ENCODE measurements at regions not wholly inside any gene's neighbourhood (a gene's known extent, or its start where the extent isn't known, plus 50 kb on each side); places are given as distances from the start of the nearest gene placed in this dataset.

DNA sequence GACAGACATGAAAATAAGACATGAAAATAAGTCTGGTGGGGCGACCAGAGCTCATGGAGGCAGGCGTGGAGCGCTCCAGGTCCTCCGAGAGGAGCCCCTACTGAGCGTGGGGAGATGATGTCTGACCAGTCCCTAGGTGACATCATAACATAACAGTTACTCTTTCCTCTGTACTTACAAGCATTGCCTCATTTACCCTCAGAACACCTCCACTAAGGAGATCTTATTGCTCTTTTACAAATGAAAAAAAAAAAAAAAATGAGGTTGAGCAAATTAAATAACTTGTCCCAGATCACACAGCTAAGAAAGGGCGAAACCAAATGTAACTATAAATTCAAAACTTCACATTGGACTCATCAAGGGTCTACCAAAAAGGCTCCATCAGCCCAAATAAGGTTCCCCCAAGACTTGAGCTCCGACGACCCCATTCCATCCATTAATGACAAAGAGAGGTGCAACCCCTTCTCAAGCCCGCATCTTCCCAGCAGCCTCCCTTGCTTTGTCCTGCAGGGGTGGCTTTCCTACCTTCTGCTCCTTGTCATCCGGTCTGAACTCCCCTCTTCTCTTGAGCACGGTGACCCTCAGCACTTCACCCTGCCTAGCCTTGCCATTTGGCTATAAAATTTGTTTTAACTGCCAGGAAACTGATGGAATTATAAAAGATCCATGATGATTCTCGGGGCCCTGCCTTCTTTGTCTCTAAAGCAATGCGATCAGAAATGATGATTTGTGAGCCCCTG is 246.7 kb downstream of the DHX15 start:
- H2AFZ ChIP-seq (ENCODE audit: low read depth, low read length): no peak overlapping the region
- ChIA-PET CTCF (no interaction called here), POLR2A (no interaction called here)
- no peak overlapping the region for H3K27ac ChIP-seq (ENCODE audit: insufficient read depth, low read depth, low read length)
- intact Hi-C loops (cut with micrococcal nuclease) (no loop called here), dilution Hi-C loops (cut with MboI; ENCODE audit: extremely low pct_ligation_motif_present, low sequenced_read_pairs) (no loop called here)
- H3K4me3 ChIP-seq (replicated peaks in 1 of 3; ENCODE audit: insufficient read depth in 1 of 3, low read depth in 1 of 3, low read length in 3 of 3): no peak overlapping the region
- H3K4me1 ChIP-seq (ENCODE audit: control insufficient read depth, extremely low read depth, insufficient read depth, low read length): no peaks in the 10 kb centered on the region
- no peak overlapping the region for H3K9ac ChIP-seq (replicated peaks; ENCODE audit: extremely low read depth, insufficient read depth, low read length)
- H3K4me2 ChIP-seq (ENCODE audit: insufficient read depth, low read length): no peak overlapping the region
- TF ChIP-seq GATA2 (IDR thresholded peaks at IDR 0.05; ENCODE audit: insufficient read depth, insufficient read length, low read depth, low read length) (no peak), EZH2 (IDR thresholded peaks at IDR 0.05; ENCODE audit: borderline replicate concordance, low read depth, low read length, severe bottlenecking) (no peak), MYC (IDR thresholded peaks at IDR 0.05; ENCODE audit: low read depth, low read length) (no peak), POLR2AphosphoS5 (IDR thresholded peaks at IDR 0.05; ENCODE audit: insufficient read depth, low read depth, low read length) (no peak), FOS (IDR thresholded peaks at IDR 0.05; ENCODE audit: borderline replicate concordance, insufficient read depth, low read length) (no peak), JUN (IDR thresholded peaks at IDR 0.05; ENCODE audit: borderline replicate concordance, insufficient read depth, insufficient read length, low read depth) (no peak), POLR2A (IDR thresholded peaks at IDR 0.05; ENCODE audit: low read depth, low read length) (no peak)
- TF ChIP-seq, protein P1, sequence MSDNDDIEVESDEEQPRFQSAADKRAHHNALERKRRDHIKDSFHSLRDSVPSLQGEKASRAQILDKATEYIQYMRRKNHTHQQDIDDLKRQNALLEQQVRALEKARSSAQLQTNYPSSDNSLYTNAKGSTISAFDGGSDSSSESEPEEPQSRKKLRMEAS (IDR thresholded peaks at IDR 0.05; ENCODE audit: insufficient read depth, insufficient read length): no peak
- DNase-seq (ENCODE audit: low read depth, low spot score) (no peak), FAIRE-seq (no peak)
- H3K79me2 ChIP-seq (ENCODE audit: control insufficient read depth, insufficient read depth, low read length): no peaks in the 10 kb centered on the region
- no peaks in the 10 kb centered on the region for H3K9me3 ChIP-seq (replicated peaks; ENCODE audit: control insufficient read depth, insufficient read depth, low read length)
- H3K27me3 ChIP-seq (ENCODE audit: control insufficient read depth in 2 of 2, insufficient read depth in 2 of 2, low read length in 2 of 2): no peaks in the 10 kb centered on the region
- H3K9me1 ChIP-seq (replicated peaks; ENCODE audit: control insufficient read depth, extremely low read depth, insufficient read depth, low read length): no peaks in the 10 kb centered on the region
- no peaks in the 10 kb centered on the region for H3K36me3 ChIP-seq (ENCODE audit: control insufficient read depth in 2 of 2, extremely low read depth in 1 of 2, insufficient read depth in 2 of 2, low read length in 2 of 2)
- BruUV-seq (replicated peaks): no TSS peak
- H4K20me1 ChIP-seq (replicated peaks; ENCODE audit: control insufficient read depth, extremely low read depth, insufficient read depth, low read length): no peaks in the 10 kb centered on the region

DNA sequence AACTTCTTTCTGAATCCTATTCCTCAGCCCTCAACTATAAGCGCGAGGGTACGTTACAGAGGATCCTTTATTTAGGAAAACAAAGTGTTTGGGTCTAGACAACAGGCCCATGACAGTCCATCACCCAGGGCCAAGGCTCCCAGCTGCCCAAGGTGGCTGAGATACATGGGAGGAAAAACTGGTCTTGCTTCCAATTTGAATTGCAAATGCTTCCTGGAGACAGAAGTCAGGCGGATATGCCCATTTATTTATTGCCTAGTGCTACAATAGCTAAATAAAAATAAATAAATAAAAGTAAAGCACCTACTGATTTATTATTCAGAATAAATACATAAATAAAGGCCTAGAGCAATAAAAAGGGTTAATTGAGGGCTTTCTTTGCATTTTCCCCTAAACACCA is 248.7 kb downstream of the DHX15 start:
- POLR2A ChIA-PET: no interaction called here
- Histone ChIP-seq H3K27ac (ENCODE audit: insufficient read depth, low read depth, low read length) (no peak overlapping the region), H4K20me1 (replicated peaks; ENCODE audit: control insufficient read depth, extremely low read depth, insufficient read depth, low read length) (no peaks in the 10 kb centered on the region), H2AFZ (ENCODE audit: low read depth, low read length) (no peak overlapping the region), H3K9ac (replicated peaks; ENCODE audit: extremely low read depth, insufficient read depth, low read length) (no peak overlapping the region), H3K27me3 (ENCODE audit: control insufficient read depth in 2 of 2, insufficient read depth in 2 of 2, low read length in 2 of 2) (no peaks in the 10 kb centered on the region), H3K79me2 (ENCODE audit: control insufficient read depth, insufficient read depth, low read length) (no peaks in the 10 kb centered on the region), H3K36me3 (ENCODE audit: control insufficient read depth in 2 of 2, extremely low read depth in 1 of 2, insufficient read depth in 2 of 2, low read length in 2 of 2) (no peaks in the 10 kb centered on the region), H3K4me1 (ENCODE audit: control insufficient read depth, extremely low read depth, insufficient read depth, low read length) (no peaks in the 10 kb centered on the region), H3K9me3 (replicated peaks; ENCODE audit: control insufficient read depth, insufficient read depth, low read length) (no peaks in the 10 kb centered on the region), H3K4me3 (replicated peaks in 1 of 3; ENCODE audit: insufficient read depth in 1 of 3, low read depth in 1 of 3, low read length in 3 of 3) (no peak overlapping the region), H3K9me1 (replicated peaks; ENCODE audit: control insufficient read depth, extremely low read depth, insufficient read depth, low read length) (no peaks in the 10 kb centered on the region), H3K4me2 (ENCODE audit: insufficient read depth, low read length) (no peak overlapping the region)
- no TSS peak for BruUV-seq (replicated peaks)
- TF ChIP-seq POLR2A (IDR thresholded peaks at IDR 0.05; ENCODE audit: low read depth, low read length) (no peak), JUN (IDR thresholded peaks at IDR 0.05; ENCODE audit: borderline replicate concordance, insufficient read depth, insufficient read length, low read depth) (no peak), POLR2AphosphoS5 (IDR thresholded peaks at IDR 0.05; ENCODE audit: insufficient read depth, low read depth, low read length) (no peak), MYC (IDR thresholded peaks at IDR 0.05; ENCODE audit: low read depth, low read length) (no peak), EZH2 (IDR thresholded peaks at IDR 0.05; ENCODE audit: borderline replicate concordance, low read depth, low read length, severe bottlenecking) (no peak), GATA2 (IDR thresholded peaks at IDR 0.05; ENCODE audit: insufficient read depth, insufficient read length, low read depth, low read length) (no peak), FOS (IDR thresholded peaks at IDR 0.05; ENCODE audit: borderline replicate concordance, insufficient read depth, low read length) (no peak)
- TF ChIP-seq, protein P1 (IDR thresholded peaks at IDR 0.05; ENCODE audit: insufficient read depth, insufficient read length): no peak
- TF ChIP-seq, protein P2, sequence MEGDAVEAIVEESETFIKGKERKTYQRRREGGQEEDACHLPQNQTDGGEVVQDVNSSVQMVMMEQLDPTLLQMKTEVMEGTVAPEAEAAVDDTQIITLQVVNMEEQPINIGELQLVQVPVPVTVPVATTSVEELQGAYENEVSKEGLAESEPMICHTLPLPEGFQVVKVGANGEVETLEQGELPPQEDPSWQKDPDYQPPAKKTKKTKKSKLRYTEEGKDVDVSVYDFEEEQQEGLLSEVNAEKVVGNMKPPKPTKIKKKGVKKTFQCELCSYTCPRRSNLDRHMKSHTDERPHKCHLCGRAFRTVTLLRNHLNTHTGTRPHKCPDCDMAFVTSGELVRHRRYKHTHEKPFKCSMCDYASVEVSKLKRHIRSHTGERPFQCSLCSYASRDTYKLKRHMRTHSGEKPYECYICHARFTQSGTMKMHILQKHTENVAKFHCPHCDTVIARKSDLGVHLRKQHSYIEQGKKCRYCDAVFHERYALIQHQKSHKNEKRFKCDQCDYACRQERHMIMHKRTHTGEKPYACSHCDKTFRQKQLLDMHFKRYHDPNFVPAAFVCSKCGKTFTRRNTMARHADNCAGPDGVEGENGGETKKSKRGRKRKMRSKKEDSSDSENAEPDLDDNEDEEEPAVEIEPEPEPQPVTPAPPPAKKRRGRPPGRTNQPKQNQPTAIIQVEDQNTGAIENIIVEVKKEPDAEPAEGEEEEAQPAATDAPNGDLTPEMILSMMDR (IDR thresholded peaks at IDR 0.05; ENCODE audit: extremely low read depth in 1 of 2, insufficient read depth in 1 of 2, low read depth in 1 of 2, low read length in 2 of 2): no peak
- no peak for DNase-seq (ENCODE audit: low read depth, low spot score)
- dilution Hi-C loops (cut with MboI; ENCODE audit: extremely low pct_ligation_motif_present, low sequenced_read_pairs) (no loop called here), intact Hi-C loops (cut with micrococcal nuclease) (no loop called here)
- no peak for FAIRE-seq
- CTCF ChIA-PET: no interaction called here

All from endothelial cell of umbilical vein (primary cell).